Large intestine (tissue), 3 donors: ENCODE measurements at regions not wholly inside any gene's neighbourhood (a gene's known extent, or its start where the extent isn't known, plus 50 kb on each side); places are given as distances from the start of the nearest gene placed in this dataset.

Experiments
- DNase-seq, 2 donors: peaks; one replicate each; pipeline versions ENCODE4 v3.0.0 to v3.0.0-alpha.2; 2013
- H3K27ac ChIP-seq: one replicate; pipeline ENCODE4 v1.5.1; 2013; ENCODE audit warnings: low read length
- H3K27me3 ChIP-seq: 2 replicates; pipeline ENCODE4 v1.6.1; 2013; ENCODE audit warnings: low read length; ENCODE audit not compliant: control insufficient read depth, insufficient read depth
- H3K36me3 ChIP-seq: 2 replicates; pipeline ENCODE4 v1.6.1; 2013; ENCODE audit warnings: low read length; ENCODE audit not compliant: control insufficient read depth, insufficient read depth
- H3K4me1 ChIP-seq: one replicate; pipeline ENCODE4 v1.6.1; 2013; ENCODE audit warnings: low read length; ENCODE audit not compliant: control insufficient read depth, insufficient read depth
- H3K4me3 ChIP-seq: one replicate; pipeline ENCODE4 v1.5.1; 2013; ENCODE audit warnings: low read length
- H3K9me3 ChIP-seq: one replicate; pipeline ENCODE4 v1.6.1; 2013; ENCODE audit warnings: mild to moderate bottlenecking, low read depth, low read length, moderate library complexity; ENCODE audit not compliant: control insufficient read depth
- WGBS: methylation state at CpG from one replicate; pipeline ENCODE4 v1.1.5; 2013; ENCODE audit warnings: low lambda C conversion rate; ENCODE audit not compliant: insufficient coverage; 5-methylcytosine and 5-hydroxymethylcytosine counted together

GRCh38 chr12:85657251-85657650 lies 179.0 kb downstream of the RASSF9 start:
- Histone ChIP-seq H3K9me3 (no peaks in the 10 kb centered on the region), H3K4me1 (no peaks in the 10 kb centered on the region), H3K27me3 (no peaks in the 10 kb centered on the region), H3K36me3 (no peaks in the 10 kb centered on the region), H3K4me3 (no peak overlapping the region), H3K27ac (no peak overlapping the region)
- 83% methylated on average over 2 of the region's 2 CpGs for WGBS
- DNase-seq: no peak

- Histone ChIP-seq H3K9me3 (no peaks in the 10 kb centered on the region), H3K27ac (no peak overlapping the region), H3K27me3 (no peaks in the 10 kb centered on the region), H3K4me3 (no peak overlapping the region), H3K4me1 (no peaks in the 10 kb centered on the region), H3K36me3 (no peaks in the 10 kb centered on the region)
- no peak for DNase-seq
- no CpG with 5 or more reads among the region's 2 CpGs for WGBS
These were observed 178.2 kb downstream of the RASSF9 start for GRCh38 chr12:85657836-85658630.

- WGBS: 80% methylated on average over 1 of the region's 7 CpGs
- Histone ChIP-seq H3K4me3 (no peak overlapping the region), H3K4me1 (no peaks in the 10 kb centered on the region), H3K9me3 (no peaks in the 10 kb centered on the region), H3K27me3 (no peaks in the 10 kb centered on the region), H3K36me3 (no peaks in the 10 kb centered on the region), H3K27ac (no peak overlapping the region)
- no peak for DNase-seq
These were observed 176.3 kb downstream of the RASSF9 start for GRCh38 chr12:85659754-85660530.

- no peaks in the 10 kb centered on the region for H3K27me3 ChIP-seq
- DNase-seq: no peak
- no peak overlapping the region for H3K27ac ChIP-seq
- no peaks in the 10 kb centered on the region for H3K36me3 ChIP-seq
- no peaks in the 10 kb centered on the region for H3K9me3 ChIP-seq
- H3K4me3 ChIP-seq: no peak overlapping the region
- WGBS: 100% methylated on average over 2 of the region's 4 CpGs
- H3K4me1 ChIP-seq: no peaks in the 10 kb centered on the region
These were observed 174.6 kb downstream of the RASSF9 start for GRCh38 chr12:85661461-85662206.

GRCh38 chr12:85662207-85662602 lies 174.0 kb downstream of the RASSF9 start:
- H3K27ac ChIP-seq: no peak overlapping the region
- H3K27me3 ChIP-seq: no peaks in the 10 kb centered on the region
- no peak overlapping the region for H3K4me3 ChIP-seq
- no peaks in the 10 kb centered on the region for H3K36me3 ChIP-seq
- no peaks in the 10 kb centered on the region for H3K4me1 ChIP-seq
- H3K9me3 ChIP-seq: no peaks in the 10 kb centered on the region
- no peak for DNase-seq

GRCh38 chr12:85663631-85664030 lies 172.6 kb downstream of the RASSF9 start:
- H3K36me3 ChIP-seq: no peaks in the 10 kb centered on the region
- H3K27ac ChIP-seq: no peak overlapping the region
- H3K27me3 ChIP-seq: no peaks in the 10 kb centered on the region
- H3K4me1 ChIP-seq: no peaks in the 10 kb centered on the region
- WGBS: no CpG with 5 or more reads among the region's 5 CpGs
- no peak for DNase-seq
- H3K9me3 ChIP-seq: no peaks in the 10 kb centered on the region
- H3K4me3 ChIP-seq: no peak overlapping the region

GRCh38 chr12:85664429-85664828 lies 171.8 kb downstream of the RASSF9 start:
- Histone ChIP-seq H3K27me3 (no peaks in the 10 kb centered on the region), H3K4me3 (no peak overlapping the region), H3K9me3 (no peaks in the 10 kb centered on the region), H3K27ac (no peak overlapping the region), H3K36me3 (no peaks in the 10 kb centered on the region), H3K4me1 (no peaks in the 10 kb centered on the region)
- no peak for DNase-seq

- Histone ChIP-seq H3K27ac (no peak overlapping the region), H3K4me1 (no peaks in the 10 kb centered on the region), H3K4me3 (no peak overlapping the region), H3K27me3 (no peaks in the 10 kb centered on the region), H3K9me3 (no peaks in the 10 kb centered on the region), H3K36me3 (no peaks in the 10 kb centered on the region)
- DNase-seq: no peak
- WGBS: no CpG with 5 or more reads among the region's 1 CpG
These were observed 166.3 kb downstream of the RASSF9 start for GRCh38 chr12:85669911-85670310.

- H3K4me1 ChIP-seq: no peaks in the 10 kb centered on the region
- DNase-seq: no peak
- H3K27ac ChIP-seq: no peak overlapping the region
These were observed 163.8 kb downstream of the RASSF9 start for GRCh38 chr12:85672436-85672835.

GRCh38 chr12:85673921-85674420 lies 162.2 kb downstream of the RASSF9 start:
- Histone ChIP-seq H3K27me3 (no peaks in the 10 kb centered on the region), H3K36me3 (no peaks in the 10 kb centered on the region), H3K9me3 (no peaks in the 10 kb centered on the region), H3K4me3 (no peak overlapping the region), H3K4me1 (no peaks in the 10 kb centered on the region), H3K27ac (no peak overlapping the region)
- WGBS: no CpG with 5 or more reads among the region's 3 CpGs
- no peak for DNase-seq

More at GRCh38 chr12:85672436-85672835, 163.8 kb downstream of the RASSF9 start:
- Histone ChIP-seq H3K9me3 (no peaks in the 10 kb centered on the region), H3K27me3 (no peaks in the 10 kb centered on the region), H3K36me3 (no peaks in the 10 kb centered on the region), H3K4me3 (no peak overlapping the region)
